Activated CD4-positive, alpha-beta memory T cell treated with anti-CD3 and anti-CD28 coated beads, Interleukin-2, amount 10 ng/mL, durations not matched to agents 7 days and 5 days (primary cell): ENCODE measurements at regions not wholly inside any gene's neighbourhood (a gene's known extent, or its start where the extent isn't known, plus 50 kb on each side); places are given as distances from the start of the nearest gene placed in this dataset.

Experiments used
- CTCF ChIA-PET: fragments of 350-600 bp; sonication (Branson Sonifier 250); formaldehyde crosslinking; loops from one replicate; lab custom pipeline; 2021; ENCODE audit warnings: antibody characterized with exemption, inconsistent platforms; lab: Charles Lee
- POLR2A ChIA-PET: fragments of 350-600 bp; sonication (Branson Sonifier 250); formaldehyde crosslinking; loops from one replicate; lab custom pipeline; 2021; ENCODE audit warnings: antibody characterized with exemption; lab: Charles Lee
- DNase-seq: peaks from one replicate; pipeline ENCODE4 v3.0.0-alpha.2; 2020
- H3K27ac Mint-ChIP-seq: one replicate; pipeline ENCODE4 v1.8.0; 2021; ENCODE audit warnings: mild to moderate bottlenecking, mixed read lengths
- H3K27me3 Mint-ChIP-seq: one replicate; pipeline ENCODE4 v1.8.0; 2021; ENCODE audit warnings: mixed read lengths
- H3K36me3 Mint-ChIP-seq: one replicate; pipeline ENCODE4 v1.8.0; 2021; ENCODE audit warnings: low read depth, mixed read lengths
- H3K4me1 Mint-ChIP-seq: one replicate; pipeline ENCODE4 v1.8.0; 2021; ENCODE audit warnings: mixed read lengths
- H3K4me3 Mint-ChIP-seq: one replicate; pipeline ENCODE4 v1.8.0; 2021; ENCODE audit warnings: mild to moderate bottlenecking, mixed read lengths
- H3K9me3 Mint-ChIP-seq: one replicate; pipeline ENCODE4 v1.8.0; 2021; ENCODE audit warnings: mixed read lengths

- Mint-ChIP-seq H3K27ac (no peak overlapping the region), H3K9me3 (peaks cover 2% of the 10 kb centered on the region), H3K36me3 (no peaks in the 10 kb centered on the region), H3K27me3 (no peaks in the 10 kb centered on the region), H3K4me1 (no peaks in the 10 kb centered on the region), H3K4me3 (no peak overlapping the region)
- no peak for DNase-seq
- POLR2A ChIA-PET = no interaction called here
- CTCF ChIA-PET = no interaction called here
Measured at GRCh38 chr21:27677546-27677945, 710.7 kb upstream of the ADAMTS5 start.

- Mint-ChIP-seq H3K9me3 (peaks cover 2% of the 10 kb centered on the region), H3K4me3 (no peak overlapping the region), H3K27ac (no peak overlapping the region), H3K27me3 (no peaks in the 10 kb centered on the region), H3K4me1 (no peaks in the 10 kb centered on the region), H3K36me3 (no peaks in the 10 kb centered on the region)
- no peak for DNase-seq
- ChIA-PET CTCF (no interaction called here), POLR2A (no interaction called here)
Measured at GRCh38 chr21:27675306-27675705, 708.4 kb upstream of the ADAMTS5 start.

- ChIA-PET CTCF (no interaction called here), POLR2A (no interaction called here)
- Mint-ChIP-seq H3K9me3 (peaks cover 2% of the 10 kb centered on the region), H3K27me3 (no peaks in the 10 kb centered on the region), H3K36me3 (no peaks in the 10 kb centered on the region), H3K4me3 (no peak overlapping the region), H3K27ac (no peak overlapping the region), H3K4me1 (no peaks in the 10 kb centered on the region)
- DNase-seq = no peak
Measured at GRCh38 chr21:27674041-27674615, 707.2 kb upstream of the ADAMTS5 start.

GRCh38 chr21:27673581-27673980 is 706.7 kb upstream of the ADAMTS5 start:
- no peak overlapping the region for H3K27ac Mint-ChIP-seq
- no peak for DNase-seq
- no peaks in the 10 kb centered on the region for H3K27me3 Mint-ChIP-seq
- H3K9me3 Mint-ChIP-seq = peaks cover 2% of the 10 kb centered on the region
- H3K4me1 Mint-ChIP-seq = no peaks in the 10 kb centered on the region
- ChIA-PET POLR2A (no interaction called here), CTCF (no interaction called here)
- H3K36me3 Mint-ChIP-seq = no peaks in the 10 kb centered on the region
- no peak overlapping the region for H3K4me3 Mint-ChIP-seq

- peaks cover 2% of the 10 kb centered on the region for H3K9me3 Mint-ChIP-seq
- POLR2A ChIA-PET = no interaction called here
- no peaks in the 10 kb centered on the region for H3K36me3 Mint-ChIP-seq
- H3K4me3 Mint-ChIP-seq = no peak overlapping the region
- CTCF ChIA-PET = no interaction called here
- no peak for DNase-seq
- H3K4me1 Mint-ChIP-seq = no peaks in the 10 kb centered on the region
- H3K27ac Mint-ChIP-seq = no peak overlapping the region
- H3K27me3 Mint-ChIP-seq = no peaks in the 10 kb centered on the region
Measured at GRCh38 chr21:27671207-27671606, 704.3 kb upstream of the ADAMTS5 start.

GRCh38 chr21:27653481-27653880 is 686.6 kb upstream of the ADAMTS5 start:
- H3K4me1 Mint-ChIP-seq = no peaks in the 10 kb centered on the region
- H3K27ac Mint-ChIP-seq = no peak overlapping the region
- ChIA-PET CTCF (no interaction called here), POLR2A (interaction anchor here (0.7 kb wide), 1 partner anchor 12 kb away, joined by 3 read pairs; no protein-coding TSS in a partner anchor)
- DNase-seq = no peak
- H3K9me3 Mint-ChIP-seq = no peaks in the 10 kb centered on the region
- H3K27me3 Mint-ChIP-seq = no peaks in the 10 kb centered on the region
- no peaks in the 10 kb centered on the region for H3K36me3 Mint-ChIP-seq
- H3K4me3 Mint-ChIP-seq = no peak overlapping the region

GRCh38 chr21:27649762-27650161 is 682.9 kb upstream of the ADAMTS5 start:
- Mint-ChIP-seq H3K9me3 (no peaks in the 10 kb centered on the region), H3K4me1 (no peaks in the 10 kb centered on the region), H3K27me3 (no peaks in the 10 kb centered on the region), H3K27ac (no peak overlapping the region), H3K36me3 (no peaks in the 10 kb centered on the region), H3K4me3 (no peak overlapping the region)
- ChIA-PET CTCF (no interaction called here), POLR2A (no interaction called here)
- DNase-seq = no peak

GRCh38 chr21:27649323-27649722 is 682.4 kb upstream of the ADAMTS5 start:
- no peak overlapping the region for H3K4me3 Mint-ChIP-seq
- H3K27me3 Mint-ChIP-seq = no peaks in the 10 kb centered on the region
- CTCF ChIA-PET = no interaction called here

GRCh38 chr21:27648560-27648959 is 681.7 kb upstream of the ADAMTS5 start:
- Mint-ChIP-seq H3K36me3 (no peaks in the 10 kb centered on the region), H3K9me3 (no peaks in the 10 kb centered on the region), H3K4me1 (no peaks in the 10 kb centered on the region), H3K27ac (no peak overlapping the region), H3K4me3 (no peak overlapping the region), H3K27me3 (no peaks in the 10 kb centered on the region)
- ChIA-PET CTCF (no interaction called here), POLR2A (no interaction called here)
- DNase-seq = no peak

More at GRCh38 chr21:27649323-27649722, 682.4 kb upstream of the ADAMTS5 start:
- POLR2A ChIA-PET = no interaction called here
- Mint-ChIP-seq H3K27ac (no peak overlapping the region), H3K36me3 (no peaks in the 10 kb centered on the region), H3K9me3 (no peaks in the 10 kb centered on the region), H3K4me1 (no peaks in the 10 kb centered on the region)
- DNase-seq = no peak

GRCh38 chr21:27647921-27648320 is 681.0 kb upstream of the ADAMTS5 start:
- H3K27me3 Mint-ChIP-seq = no peaks in the 10 kb centered on the region
- no peaks in the 10 kb centered on the region for H3K4me1 Mint-ChIP-seq
- H3K27ac Mint-ChIP-seq = no peak overlapping the region
- POLR2A ChIA-PET = no interaction called here
- DNase-seq = no peak
- H3K36me3 Mint-ChIP-seq = no peaks in the 10 kb centered on the region
- H3K4me3 Mint-ChIP-seq = no peak overlapping the region
- CTCF ChIA-PET = no interaction called here
- H3K9me3 Mint-ChIP-seq = no peaks in the 10 kb centered on the region

GRCh38 chr21:27647401-27647800 is 680.5 kb upstream of the ADAMTS5 start:
- no peak overlapping the region for H3K4me3 Mint-ChIP-seq
- ChIA-PET POLR2A (no interaction called here), CTCF (no interaction called here)
- no peaks in the 10 kb centered on the region for H3K9me3 Mint-ChIP-seq
- no peaks in the 10 kb centered on the region for H3K4me1 Mint-ChIP-seq
- H3K27ac Mint-ChIP-seq = no peak overlapping the region
- H3K36me3 Mint-ChIP-seq = no peaks in the 10 kb centered on the region
- no peak for DNase-seq
- no peaks in the 10 kb centered on the region for H3K27me3 Mint-ChIP-seq

GRCh38 chr21:27646691-27647090 is 679.8 kb upstream of the ADAMTS5 start:
- no peaks in the 10 kb centered on the region for H3K9me3 Mint-ChIP-seq
- no peaks in the 10 kb centered on the region for H3K36me3 Mint-ChIP-seq
- H3K27me3 Mint-ChIP-seq = no peaks in the 10 kb centered on the region
- H3K4me1 Mint-ChIP-seq = no peaks in the 10 kb centered on the region
- no peak overlapping the region for H3K27ac Mint-ChIP-seq
- CTCF ChIA-PET = no interaction called here
- H3K4me3 Mint-ChIP-seq = no peak overlapping the region
- POLR2A ChIA-PET = no interaction called here
- DNase-seq = no peak

- H3K4me1 Mint-ChIP-seq = no peaks in the 10 kb centered on the region
- no peak for DNase-seq
- no peak overlapping the region for H3K4me3 Mint-ChIP-seq
Measured at GRCh38 chr21:27646056-27646455, 679.2 kb upstream of the ADAMTS5 start.

GRCh38 chr21:27645285-27645684 is 678.4 kb upstream of the ADAMTS5 start:
- no peak overlapping the region for H3K4me3 Mint-ChIP-seq
- no peaks in the 10 kb centered on the region for H3K9me3 Mint-ChIP-seq
- no peaks in the 10 kb centered on the region for H3K27me3 Mint-ChIP-seq
- DNase-seq = no peak
- no peaks in the 10 kb centered on the region for H3K36me3 Mint-ChIP-seq
- ChIA-PET POLR2A (no interaction called here), CTCF (no interaction called here)
- H3K27ac Mint-ChIP-seq = no peak overlapping the region
- no peaks in the 10 kb centered on the region for H3K4me1 Mint-ChIP-seq

More at GRCh38 chr21:27646056-27646455, 679.2 kb upstream of the ADAMTS5 start:
- Mint-ChIP-seq H3K27ac (no peak overlapping the region), H3K36me3 (no peaks in the 10 kb centered on the region), H3K27me3 (no peaks in the 10 kb centered on the region), H3K9me3 (no peaks in the 10 kb centered on the region)
- CTCF ChIA-PET = no interaction called here
- POLR2A ChIA-PET = no interaction called here
